SK-N-SH treated with all-trans-retinoic acid at 6 μM for 48 hours (cell line): ENCODE measurements at regions not wholly inside any gene's neighbourhood (a gene's known extent, or its start where the extent isn't known, plus 50 kb on each side); places are given as distances from the start of the nearest gene placed in this dataset.

Experiments
- ATAC-seq: fragments of 200-7000 bp; cut with Tn5 transposase; 3 replicates; pipeline ENCODE4 v1.9.1; 2020; ENCODE audit warnings: mild to moderate bottlenecking, moderate library complexity
- ARNTL ChIP-seq: fragments of 450-650 bp; formaldehyde crosslinking; IDR thresholded peaks from 2 replicates; pipeline ENCODE4 v1.5.0; 2020; ENCODE audit warnings: low read depth, mild to moderate bottlenecking, moderate library complexity, borderline replicate concordance
- BACH2 ChIP-seq: fragments of 250-450 bp; sonication (Bioruptor Pico); IDR thresholded peaks from 2 replicates; pipeline ENCODE4 v1.9.0; 2021; ENCODE audit warnings: mild to moderate bottlenecking, borderline replicate concordance
- CSDC2 ChIP-seq: fragments of 250-450 bp; sonication (Bioruptor Pico); IDR thresholded peaks from 2 replicates; pipeline ENCODE4 v1.5.0; 2020; ENCODE audit warnings: mild to moderate bottlenecking, moderate library complexity
- ESRRG ChIP-seq: fragments of 250-450 bp; sonication (Bioruptor Pico); IDR thresholded peaks from 2 replicates; pipeline ENCODE4 v1.6.1; 2021; ENCODE audit warnings: mild to moderate bottlenecking
- GLIS3 ChIP-seq: fragments of 250-450 bp; sonication (Bioruptor Pico); IDR thresholded peaks from 2 replicates; pipeline ENCODE4 v1.5.0; 2020; ENCODE audit warnings: mild to moderate bottlenecking, moderate library complexity
- ISL1 ChIP-seq: fragments of 250-450 bp; sonication (Bioruptor Pico); IDR thresholded peaks from 2 replicates; pipeline ENCODE4 v2.1.2; 2022; ENCODE audit warnings: mild to moderate bottlenecking, moderate library complexity
- OSR1 ChIP-seq: fragments of 250-450 bp; sonication (Bioruptor Pico); IDR thresholded peaks from 2 replicates; pipeline ENCODE4 v1.8.0; 2022; ENCODE audit warnings: moderate library complexity, mild to moderate bottlenecking, inconsistent platforms
- PPARA ChIP-seq: fragments of 250-450 bp; sonication (Bioruptor Pico); IDR thresholded peaks from 2 replicates; pipeline ENCODE4 v1.5.0; 2020; ENCODE audit warnings: mild to moderate bottlenecking, borderline replicate concordance
- RARB ChIP-seq: fragments of 250-450 bp; sonication (Bioruptor Pico); IDR thresholded peaks from 2 replicates; pipeline ENCODE4 v1.8.0; 2021; ENCODE audit warnings: mild to moderate bottlenecking, moderate library complexity
- SNAI2 ChIP-seq: fragments of 250-450 bp; sonication (Bioruptor Pico); IDR thresholded peaks from 2 replicates; pipeline ENCODE4 v1.5.0; 2020; ENCODE audit warnings: mild to moderate bottlenecking, moderate library complexity
- TCF4 ChIP-seq: fragments of 250-450 bp; sonication (Bioruptor Pico); IDR thresholded peaks from 2 replicates; pipeline ENCODE4 v1.8.0; 2021; ENCODE audit warnings: mild to moderate bottlenecking, moderate library complexity, borderline replicate concordance
- TOX ChIP-seq: fragments of 250-450 bp; sonication (Bioruptor Pico); IDR thresholded peaks from 2 replicates; pipeline ENCODE4 v1.8.0; 2021; ENCODE audit warnings: mild to moderate bottlenecking, moderate library complexity, borderline replicate concordance
- ZC3H10 ChIP-seq: fragments of 250-450 bp; sonication (Bioruptor Pico); IDR thresholded peaks from 2 replicates; pipeline ENCODE4 v1.5.1; 2021; ENCODE audit warnings: mild to moderate bottlenecking, moderate library complexity
- ZFP3 ChIP-seq: fragments of 250-450 bp; sonication (Bioruptor Pico); IDR thresholded peaks from 2 replicates; pipeline ENCODE4 v1.5.0; 2020; ENCODE audit warnings: mild to moderate bottlenecking, moderate library complexity
- ZFP30 ChIP-seq: fragments of 450-650 bp; formaldehyde crosslinking; IDR thresholded peaks from 2 replicates; pipeline ENCODE4 v1.5.0; 2022; ENCODE audit warnings: mild to moderate bottlenecking, moderate library complexity
- ZNF565 ChIP-seq: fragments of 450-650 bp; formaldehyde crosslinking; conservative IDR thresholded peaks from 2 replicates; pipeline ENCODE4 v1.5.0; 2020; ENCODE audit warnings: low read depth, mild to moderate bottlenecking, moderate library complexity
- ZNF70 ChIP-seq: fragments of 450-650 bp; formaldehyde crosslinking; IDR thresholded peaks from 2 replicates; pipeline ENCODE4 v1.5.0; 2020; ENCODE audit warnings: mild to moderate bottlenecking, moderate library complexity
- ZNF8 ChIP-seq: fragments of 450-650 bp; formaldehyde crosslinking; IDR thresholded peaks from 2 replicates; pipeline ENCODE4 v1.5.0; 2020; ENCODE audit warnings: mild to moderate bottlenecking, moderate library complexity
- TF ChIP-seq, protein P1 (sequence below): fragments of 250-450 bp; sonication (Bioruptor Pico); IDR thresholded peaks from 2 replicates; pipeline ENCODE4 v1.5.0; 2020; ENCODE audit warnings: mild to moderate bottlenecking, moderate library complexity
- TF ChIP-seq, protein P2 (sequence below): fragments of 250-450 bp; sonication (Bioruptor Pico); IDR thresholded peaks from 2 replicates; pipeline ENCODE4 v1.5.1; 2020; ENCODE audit warnings: low read depth, mild to moderate bottlenecking, moderate library complexity
- TF ChIP-seq, protein P3 (sequence below): fragments of 250-450 bp; sonication (Bioruptor Pico); IDR thresholded peaks from 2 replicates; pipeline ENCODE4 v1.8.0; 2021; ENCODE audit warnings: low read depth, mild to moderate bottlenecking, moderate library complexity, borderline replicate concordance
- TF ChIP-seq, protein P4 (sequence below): fragments of 250-450 bp; sonication (Bioruptor Pico); IDR thresholded peaks from 2 replicates; pipeline ENCODE4 v1.8.0; 2020; ENCODE audit warnings: mild to moderate bottlenecking, moderate library complexity, borderline replicate concordance

DNA sequence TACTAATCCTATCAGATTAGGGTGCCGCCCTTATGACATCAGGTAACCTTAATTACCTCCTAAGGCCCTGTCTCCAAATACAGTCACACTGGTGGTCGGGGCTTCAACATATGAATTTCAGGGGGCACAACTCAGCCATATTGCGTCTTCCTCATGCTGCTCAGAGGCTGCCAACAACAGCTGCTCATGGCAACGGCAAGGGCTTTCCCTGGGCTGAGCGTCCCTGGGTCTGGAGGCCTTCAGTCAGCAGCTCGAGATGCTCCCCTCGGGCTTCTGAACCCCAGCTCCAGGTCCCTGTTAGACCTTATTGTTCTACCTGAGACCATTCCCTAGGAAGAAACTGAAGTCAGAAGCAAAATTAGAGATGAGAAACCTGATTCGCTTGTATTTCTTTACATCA lies 157.2 kb downstream of the TMEM132E start (continued):
- TF ChIP-seq, protein P1, sequence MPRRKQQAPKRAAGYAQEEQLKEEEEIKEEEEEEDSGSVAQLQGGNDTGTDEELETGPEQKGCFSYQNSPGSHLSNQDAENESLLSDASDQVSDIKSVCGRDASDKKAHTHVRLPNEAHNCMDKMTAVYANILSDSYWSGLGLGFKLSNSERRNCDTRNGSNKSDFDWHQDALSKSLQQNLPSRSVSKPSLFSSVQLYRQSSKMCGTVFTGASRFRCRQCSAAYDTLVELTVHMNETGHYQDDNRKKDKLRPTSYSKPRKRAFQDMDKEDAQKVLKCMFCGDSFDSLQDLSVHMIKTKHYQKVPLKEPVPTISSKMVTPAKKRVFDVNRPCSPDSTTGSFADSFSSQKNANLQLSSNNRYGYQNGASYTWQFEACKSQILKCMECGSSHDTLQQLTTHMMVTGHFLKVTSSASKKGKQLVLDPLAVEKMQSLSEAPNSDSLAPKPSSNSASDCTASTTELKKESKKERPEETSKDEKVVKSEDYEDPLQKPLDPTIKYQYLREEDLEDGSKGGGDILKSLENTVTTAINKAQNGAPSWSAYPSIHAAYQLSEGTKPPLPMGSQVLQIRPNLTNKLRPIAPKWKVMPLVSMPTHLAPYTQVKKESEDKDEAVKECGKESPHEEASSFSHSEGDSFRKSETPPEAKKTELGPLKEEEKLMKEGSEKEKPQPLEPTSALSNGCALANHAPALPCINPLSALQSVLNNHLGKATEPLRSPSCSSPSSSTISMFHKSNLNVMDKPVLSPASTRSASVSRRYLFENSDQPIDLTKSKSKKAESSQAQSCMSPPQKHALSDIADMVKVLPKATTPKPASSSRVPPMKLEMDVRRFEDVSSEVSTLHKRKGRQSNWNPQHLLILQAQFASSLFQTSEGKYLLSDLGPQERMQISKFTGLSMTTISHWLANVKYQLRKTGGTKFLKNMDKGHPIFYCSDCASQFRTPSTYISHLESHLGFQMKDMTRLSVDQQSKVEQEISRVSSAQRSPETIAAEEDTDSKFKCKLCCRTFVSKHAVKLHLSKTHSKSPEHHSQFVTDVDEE (CRISPR knock-in tag), result no peak
- no peak for TF ChIP-seq ZC3H10

DNA sequence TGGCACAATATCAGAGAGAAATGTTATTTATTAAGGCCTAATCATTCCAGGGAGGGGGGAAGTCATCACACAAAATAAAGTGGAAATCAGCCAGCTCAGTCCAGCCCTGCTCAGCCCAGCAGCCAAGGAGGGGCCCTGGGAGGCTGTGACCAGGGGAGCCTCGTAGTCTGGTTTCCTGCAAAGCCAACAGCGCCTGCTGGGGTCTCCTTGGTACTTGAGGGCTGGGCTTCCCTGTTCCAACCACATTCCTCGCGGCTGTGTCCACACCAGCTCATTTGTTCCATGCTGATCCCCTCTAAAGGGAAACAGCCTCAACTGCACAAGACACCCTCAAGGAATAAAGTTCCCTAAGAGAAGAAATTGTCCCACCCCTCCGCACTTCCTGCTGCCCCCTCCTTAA lies 154.0 kb downstream of the TMEM132E start:
- ATAC-seq, result no peak
- TF ChIP-seq ARNTL (CRISPR knock-in tag) (no peak), ZNF70 (no peak), ZC3H10 (no peak), GLIS3 (CRISPR knock-in tag) (no peak)
- TF ChIP-seq, protein P2, sequence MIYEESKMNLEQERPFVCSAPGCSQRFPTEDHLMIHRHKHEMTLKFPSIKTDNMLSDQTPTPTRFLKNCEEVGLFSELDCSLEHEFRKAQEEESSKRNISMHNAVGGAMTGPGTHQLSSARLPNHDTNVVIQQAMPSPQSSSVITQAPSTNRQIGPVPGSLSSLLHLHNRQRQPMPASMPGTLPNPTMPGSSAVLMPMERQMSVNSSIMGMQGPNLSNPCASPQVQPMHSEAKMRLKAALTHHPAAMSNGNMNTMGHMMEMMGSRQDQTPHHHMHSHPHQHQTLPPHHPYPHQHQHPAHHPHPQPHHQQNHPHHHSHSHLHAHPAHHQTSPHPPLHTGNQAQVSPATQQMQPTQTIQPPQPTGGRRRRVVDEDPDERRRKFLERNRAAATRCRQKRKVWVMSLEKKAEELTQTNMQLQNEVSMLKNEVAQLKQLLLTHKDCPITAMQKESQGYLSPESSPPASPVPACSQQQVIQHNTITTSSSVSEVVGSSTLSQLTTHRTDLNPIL (CRISPR knock-in tag), result no peak
- TF ChIP-seq, protein P3, sequence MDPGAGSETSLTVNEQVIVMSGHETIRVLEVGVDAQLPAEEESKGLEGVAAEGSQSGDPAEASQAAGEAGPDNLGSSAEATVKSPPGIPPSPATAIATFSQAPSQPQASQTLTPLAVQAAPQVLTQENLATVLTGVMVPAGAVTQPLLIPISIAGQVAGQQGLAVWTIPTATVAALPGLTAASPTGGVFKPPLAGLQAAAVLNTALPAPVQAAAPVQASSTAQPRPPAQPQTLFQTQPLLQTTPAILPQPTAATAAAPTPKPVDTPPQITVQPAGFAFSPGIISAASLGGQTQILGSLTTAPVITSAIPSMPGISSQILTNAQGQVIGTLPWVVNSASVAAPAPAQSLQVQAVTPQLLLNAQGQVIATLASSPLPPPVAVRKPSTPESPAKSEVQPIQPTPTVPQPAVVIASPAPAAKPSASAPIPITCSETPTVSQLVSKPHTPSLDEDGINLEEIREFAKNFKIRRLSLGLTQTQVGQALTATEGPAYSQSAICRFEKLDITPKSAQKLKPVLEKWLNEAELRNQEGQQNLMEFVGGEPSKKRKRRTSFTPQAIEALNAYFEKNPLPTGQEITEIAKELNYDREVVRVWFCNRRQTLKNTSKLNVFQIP (CRISPR knock-in tag), result no peak
- TF ChIP-seq, all 23 proteins: peak for 0

DNA sequence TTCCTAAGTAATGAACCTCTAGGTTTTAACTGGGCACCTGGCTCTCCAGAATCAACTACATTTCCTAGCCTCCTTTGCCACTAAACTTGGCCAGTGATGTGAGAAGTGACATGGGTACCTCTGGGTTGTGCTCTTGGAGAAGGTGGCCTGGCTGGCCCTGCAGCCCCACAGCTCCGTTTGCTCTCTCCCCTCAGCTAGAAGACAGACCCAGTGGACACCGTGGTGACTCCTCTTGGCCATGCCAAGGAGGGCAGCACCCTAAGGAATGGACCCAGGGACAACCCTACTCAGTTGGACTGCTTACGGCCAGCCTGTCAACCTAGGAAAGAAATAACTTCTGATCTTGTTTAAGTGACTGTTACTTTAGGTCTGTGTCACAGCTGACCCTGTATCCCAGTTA lies 151.4 kb downstream of the TMEM132E start:
- no peak for TF ChIP-seq ZC3H10
- no peak for TF ChIP-seq SNAI2 (CRISPR knock-in tag)
- TF ChIP-seq OSR1 (CRISPR knock-in tag), result no peak
- no peak for TF ChIP-seq PPARA (CRISPR knock-in tag)
- TF ChIP-seq ISL1 (CRISPR knock-in tag), result no peak
- no peak for TF ChIP-seq BACH2 (CRISPR knock-in tag)
- TF ChIP-seq ZFP30 (CRISPR knock-in tag), result no peak
- no peak for ATAC-seq

DNA sequence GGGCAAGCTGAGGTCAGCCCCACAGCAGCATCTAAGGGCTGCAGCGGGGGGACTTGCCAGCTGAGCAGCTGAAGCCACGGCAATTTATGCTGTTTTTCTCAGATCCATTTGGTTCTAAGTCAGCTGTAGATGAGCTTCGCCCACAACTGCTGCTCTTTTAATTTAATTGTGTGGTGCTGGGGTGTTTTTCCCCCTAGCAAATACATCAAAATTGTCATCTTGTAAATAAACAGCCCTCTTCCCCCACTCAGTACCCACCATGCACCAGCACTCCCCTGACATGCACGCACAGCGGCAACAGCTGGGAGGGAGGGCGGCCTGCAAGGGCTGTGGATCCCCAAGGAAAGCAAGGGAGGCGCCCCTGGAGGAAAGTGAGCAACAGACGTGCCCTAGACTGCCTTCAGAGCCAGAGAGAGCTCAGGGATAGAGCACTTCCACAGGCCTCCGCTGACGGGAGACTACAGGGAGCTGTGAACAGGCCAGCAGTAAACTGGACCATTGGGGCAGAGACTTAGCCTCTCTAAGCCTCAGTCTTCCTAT lies 149.5 kb downstream of the TMEM132E start:
- no peak for ATAC-seq
- TF ChIP-seq, protein P3 (CRISPR knock-in tag), result no peak
- no peak for TF ChIP-seq ZNF8 (CRISPR knock-in tag)
- no peak for TF ChIP-seq ISL1 (CRISPR knock-in tag)
- TF ChIP-seq OSR1 (CRISPR knock-in tag), result no peak
- no peak for TF ChIP-seq SNAI2 (CRISPR knock-in tag)
- no peak for TF ChIP-seq ZNF565 (CRISPR knock-in tag)
- TF ChIP-seq BACH2 (CRISPR knock-in tag), result no peak
- TF ChIP-seq, protein P4, sequence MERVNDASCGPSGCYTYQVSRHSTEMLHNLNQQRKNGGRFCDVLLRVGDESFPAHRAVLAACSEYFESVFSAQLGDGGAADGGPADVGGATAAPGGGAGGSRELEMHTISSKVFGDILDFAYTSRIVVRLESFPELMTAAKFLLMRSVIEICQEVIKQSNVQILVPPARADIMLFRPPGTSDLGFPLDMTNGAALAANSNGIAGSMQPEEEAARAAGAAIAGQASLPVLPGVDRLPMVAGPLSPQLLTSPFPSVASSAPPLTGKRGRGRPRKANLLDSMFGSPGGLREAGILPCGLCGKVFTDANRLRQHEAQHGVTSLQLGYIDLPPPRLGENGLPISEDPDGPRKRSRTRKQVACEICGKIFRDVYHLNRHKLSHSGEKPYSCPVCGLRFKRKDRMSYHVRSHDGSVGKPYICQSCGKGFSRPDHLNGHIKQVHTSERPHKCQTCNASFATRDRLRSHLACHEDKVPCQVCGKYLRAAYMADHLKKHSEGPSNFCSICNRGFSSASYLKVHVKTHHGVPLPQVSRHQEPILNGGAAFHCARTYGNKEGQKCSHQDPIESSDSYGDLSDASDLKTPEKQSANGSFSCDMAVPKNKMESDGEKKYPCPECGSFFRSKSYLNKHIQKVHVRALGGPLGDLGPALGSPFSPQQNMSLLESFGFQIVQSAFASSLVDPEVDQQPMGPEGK (CRISPR knock-in tag), result no peak
- no peak for TF ChIP-seq ZFP30 (CRISPR knock-in tag)
- no peak for TF ChIP-seq TCF4 (CRISPR knock-in tag)
- TF ChIP-seq, protein P2 (CRISPR knock-in tag), result no peak
- TF ChIP-seq ESRRG, result no peak
- TF ChIP-seq ZNF70, result no peak
- TF ChIP-seq ARNTL (CRISPR knock-in tag), result no peak
- TF ChIP-seq PPARA (CRISPR knock-in tag), result no peak
- TF ChIP-seq, protein P1 (CRISPR knock-in tag), result no peak
- TF ChIP-seq RARB (CRISPR knock-in tag), result no peak
- no peak for TF ChIP-seq ZFP3
- no peak for TF ChIP-seq CSDC2
- no peak for TF ChIP-seq TOX (CRISPR knock-in tag)
